LNCaP clone FGC (cell line): ENCODE measurements at regions not wholly inside any gene's neighbourhood (a gene's known extent, or its start where the extent isn't known, plus 50 kb on each side); places are given as distances from the start of the nearest gene placed in this dataset.

ENCODE experiments used
- DNase-seq: peaks from one replicate; pipeline ENCODE4 v3.0.0-alpha.2; 2011; ENCODE audit warnings: low read depth
- H3K4me3 ChIP-seq: 2 replicates; pipeline ENCODE4 v1.5.1; 2011; ENCODE audit warnings: mild to moderate bottlenecking, low read depth, low read length, control low read depth
- TF ChIP-seq, protein P1 (sequence below): IDR thresholded peaks from 2 replicates; pipeline ENCODE4 v1.5.1; 2012; ENCODE audit warnings: mild to moderate bottlenecking; ENCODE audit not compliant: control insufficient read depth, insufficient read depth; ENCODE audit errors: extremely low read depth

DNA sequence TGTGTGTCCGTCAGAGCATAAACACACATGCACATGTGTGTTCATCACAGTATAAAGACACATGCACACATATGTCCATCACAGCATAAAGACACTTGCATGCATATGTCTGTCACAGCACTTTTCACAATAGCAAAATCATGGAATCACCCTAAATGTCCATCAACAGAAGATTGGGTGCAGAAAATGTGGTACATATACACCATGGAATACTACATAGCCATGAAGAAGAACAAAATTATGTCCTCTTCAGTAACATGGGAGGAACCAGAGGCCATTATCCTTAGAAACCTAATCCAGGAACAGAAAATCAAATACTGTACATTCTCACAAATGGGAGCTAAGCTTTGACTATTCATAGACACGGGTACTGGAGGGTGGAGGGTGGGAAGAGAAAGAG lies 732.2 kb downstream of the GALR1 start:
- H3K4me3 ChIP-seq, result no peak overlapping the region
- TF ChIP-seq, protein P1, sequence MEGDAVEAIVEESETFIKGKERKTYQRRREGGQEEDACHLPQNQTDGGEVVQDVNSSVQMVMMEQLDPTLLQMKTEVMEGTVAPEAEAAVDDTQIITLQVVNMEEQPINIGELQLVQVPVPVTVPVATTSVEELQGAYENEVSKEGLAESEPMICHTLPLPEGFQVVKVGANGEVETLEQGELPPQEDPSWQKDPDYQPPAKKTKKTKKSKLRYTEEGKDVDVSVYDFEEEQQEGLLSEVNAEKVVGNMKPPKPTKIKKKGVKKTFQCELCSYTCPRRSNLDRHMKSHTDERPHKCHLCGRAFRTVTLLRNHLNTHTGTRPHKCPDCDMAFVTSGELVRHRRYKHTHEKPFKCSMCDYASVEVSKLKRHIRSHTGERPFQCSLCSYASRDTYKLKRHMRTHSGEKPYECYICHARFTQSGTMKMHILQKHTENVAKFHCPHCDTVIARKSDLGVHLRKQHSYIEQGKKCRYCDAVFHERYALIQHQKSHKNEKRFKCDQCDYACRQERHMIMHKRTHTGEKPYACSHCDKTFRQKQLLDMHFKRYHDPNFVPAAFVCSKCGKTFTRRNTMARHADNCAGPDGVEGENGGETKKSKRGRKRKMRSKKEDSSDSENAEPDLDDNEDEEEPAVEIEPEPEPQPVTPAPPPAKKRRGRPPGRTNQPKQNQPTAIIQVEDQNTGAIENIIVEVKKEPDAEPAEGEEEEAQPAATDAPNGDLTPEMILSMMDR, result no peak
- no peak for DNase-seq

DNA sequence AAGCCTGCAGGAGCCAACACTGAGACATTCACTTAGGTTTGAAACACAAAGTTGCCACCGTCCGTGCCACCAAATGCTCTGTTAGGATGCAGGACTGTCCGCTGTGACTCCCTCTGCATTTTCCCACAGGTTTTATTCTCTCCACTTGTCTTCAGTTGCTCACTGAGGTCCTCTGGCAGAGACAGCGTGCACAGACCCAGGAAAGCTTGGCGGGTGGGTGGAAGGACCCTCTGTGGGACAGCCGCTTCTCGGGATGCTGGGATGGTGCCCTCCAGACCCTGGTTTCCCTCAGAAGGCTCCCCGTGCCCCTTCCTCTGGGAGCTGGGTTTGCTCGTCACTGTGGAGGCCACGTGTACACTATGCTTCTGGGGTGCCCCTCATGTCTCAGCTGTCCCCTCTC lies 733.6 kb downstream of the GALR1 start:
- TF ChIP-seq, protein P1, result no peak
- no peak for DNase-seq

GRCh38 chr18:77984178-77984577 lies 734.5 kb downstream of the GALR1 start:
- TF ChIP-seq, protein P1, result no peak
- no peak overlapping the region for H3K4me3 ChIP-seq
- DNase-seq, result no peak

More for the DNA sequence above, 733.6 kb downstream of the GALR1 start:
- no peak overlapping the region for H3K4me3 ChIP-seq

DNA sequence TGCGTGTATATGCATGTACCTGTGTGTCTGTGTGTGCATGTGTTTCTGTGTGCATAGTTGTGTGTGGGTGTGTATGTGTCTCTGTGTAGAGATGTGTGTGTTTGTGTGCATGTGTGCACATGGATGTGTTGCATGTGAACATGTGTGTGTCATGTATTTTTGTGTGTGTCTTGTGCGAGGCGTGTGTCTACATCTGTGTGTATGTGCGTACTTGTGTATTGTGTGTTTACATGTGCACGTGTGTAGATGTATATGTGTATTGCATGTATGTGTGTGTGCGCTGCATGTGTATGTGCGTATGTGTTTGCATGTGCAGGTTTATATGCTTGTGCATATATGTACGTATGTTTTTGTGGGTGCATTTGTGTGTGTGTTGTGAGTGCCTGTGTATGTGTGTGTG lies 735.2 kb downstream of the GALR1 start:
- no peak for DNase-seq
- no peak overlapping the region for H3K4me3 ChIP-seq
- TF ChIP-seq, protein P1, result no peak

- no peak for DNase-seq
Observed at GRCh38 chr18:77985526-77986281, 736.1 kb downstream of the GALR1 start.

DNA sequence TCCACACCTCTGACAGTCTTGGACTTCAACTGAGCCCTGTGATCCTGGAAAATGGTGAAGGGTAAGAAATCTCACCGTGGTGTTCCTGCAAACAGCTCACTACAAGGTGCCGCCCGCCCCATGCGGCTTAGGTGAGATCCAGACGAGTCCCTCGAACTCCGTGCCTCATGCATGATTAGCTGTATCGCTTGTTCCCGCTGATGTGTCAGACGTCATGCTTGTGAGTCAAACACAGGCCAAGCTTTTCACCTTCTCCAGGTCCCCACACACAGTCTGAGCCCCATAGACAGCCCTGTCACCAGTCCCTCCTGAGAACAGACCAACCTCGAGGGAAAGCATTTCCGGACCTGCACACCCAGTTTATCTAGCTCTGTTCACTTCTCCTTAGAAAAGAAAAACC lies 740.5 kb downstream of the GALR1 start:
- H3K4me3 ChIP-seq, result no peak overlapping the region
- DNase-seq, result no peak
- TF ChIP-seq, protein P1, result no peak

More at GRCh38 chr18:77985526-77986281, 736.1 kb downstream of the GALR1 start:
- TF ChIP-seq, protein P1, result no peak
- no peak overlapping the region for H3K4me3 ChIP-seq

DNA sequence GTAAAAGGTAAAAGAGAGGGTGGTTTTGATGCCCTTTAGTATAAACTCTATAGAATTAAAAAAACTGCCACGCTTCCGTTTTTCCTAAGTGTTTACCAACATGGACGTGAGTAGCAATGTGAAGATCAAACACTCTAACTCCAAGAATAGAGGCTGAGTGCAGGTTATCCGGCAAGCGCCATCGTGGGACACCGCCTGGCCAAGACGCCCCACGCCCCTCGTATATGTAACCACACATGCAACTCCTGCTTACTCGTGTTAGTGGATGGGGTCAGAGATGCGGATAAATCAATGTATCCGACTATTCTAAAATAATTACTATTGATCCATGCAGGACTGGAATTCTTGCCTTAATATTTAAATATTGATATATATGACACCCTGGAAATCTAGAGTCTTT lies 741.3 kb downstream of the GALR1 start:
- TF ChIP-seq, protein P1, result no peak
- DNase-seq, result no peak
- no peak overlapping the region for H3K4me3 ChIP-seq
